Central memory CD8-positive, alpha-beta T cell (primary cell): ENCODE measurements at regions not wholly inside any gene's neighbourhood (a gene's known extent, or its start where the extent isn't known, plus 50 kb on each side); places are given as distances from the start of the nearest gene placed in this dataset.
"Not testable (repeated sequence)": the region's sequence is repeated elsewhere in the genome, so short reads cannot be mapped to it uniquely, and the experiment has no call there.

ENCODE experiments used
- ATAC-seq: fragments of 150-1000 bp; cut with Tn5 transposase; replicated peaks from 2 replicates; pipeline ENCODE4 v1.10.0; 2022; ENCODE audit warnings: mild to moderate bottlenecking, moderate FRiP score, moderate number of reproducible peaks; ENCODE audit not compliant: poor library complexity, severe bottlenecking; ENCODE audit errors: extremely low read depth
- DNase-seq, 2 donors: peaks; one replicate each; pipeline ENCODE4 v3.0.0; 2021; ENCODE audit warnings: low spot score in 2 of 2
- H3K27ac Mint-ChIP-seq: one replicate; pipeline ENCODE4 v1.8.0; 2022; ENCODE audit warnings: low read depth, mild to moderate bottlenecking, moderate library complexity, mixed read lengths
- H3K27me3 Mint-ChIP-seq: one replicate; pipeline ENCODE4 v1.8.0; 2022; ENCODE audit warnings: mixed read lengths
- H3K36me3 Mint-ChIP-seq: one replicate; pipeline ENCODE4 v1.8.0; 2022; ENCODE audit warnings: mild to moderate bottlenecking, moderate library complexity, mixed read lengths; ENCODE audit not compliant: insufficient read depth
- H3K4me1 Mint-ChIP-seq: one replicate; pipeline ENCODE4 v1.8.0; 2022; ENCODE audit warnings: mixed read lengths
- H3K4me3 Mint-ChIP-seq: one replicate; pipeline ENCODE4 v1.8.0; 2022; ENCODE audit warnings: mild to moderate bottlenecking, moderate library complexity, mixed read lengths
- H3K9me3 Mint-ChIP-seq: one replicate; pipeline ENCODE4 v1.8.0; 2022; ENCODE audit warnings: mixed read lengths

GRCh38 chr5:100066020-100066419 is 469.2 kb upstream of the FAM174A start:
- not testable (repeated sequence) for H3K27me3 Mint-ChIP-seq, ATAC-seq, H3K9me3 Mint-ChIP-seq, H3K4me3 Mint-ChIP-seq, H3K36me3 Mint-ChIP-seq, DNase-seq, H3K27ac Mint-ChIP-seq, H3K4me1 Mint-ChIP-seq

DNA sequence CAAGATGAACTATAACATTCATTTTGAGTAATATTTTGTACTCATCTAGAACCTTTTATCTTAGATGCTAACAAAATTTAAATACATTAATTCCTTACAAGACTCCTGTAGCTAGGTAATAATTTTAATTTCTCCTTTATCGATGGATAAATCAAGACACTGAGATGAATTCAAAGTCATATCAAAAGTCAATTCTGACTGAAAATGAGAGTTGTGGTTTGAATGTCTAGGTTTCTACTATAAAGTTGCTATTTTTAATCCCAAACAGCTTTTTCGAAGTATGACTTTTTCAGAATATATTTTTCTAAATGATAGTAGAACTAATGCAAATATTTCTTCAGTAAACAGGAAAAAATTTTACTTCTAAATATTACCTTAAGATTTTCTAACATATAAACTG is 491.7 kb upstream of the FAM174A start:
- H3K27ac Mint-ChIP-seq: no peak overlapping the region
- no peaks in the 10 kb centered on the region for H3K4me1 Mint-ChIP-seq
- ATAC-seq (no peak), DNase-seq (no peak)
- H3K4me3 Mint-ChIP-seq: no peak overlapping the region
- no peaks in the 10 kb centered on the region for H3K27me3 Mint-ChIP-seq
- no peaks in the 10 kb centered on the region for H3K9me3 Mint-ChIP-seq
- H3K36me3 Mint-ChIP-seq: no peaks in the 10 kb centered on the region

GRCh38 chr5:100026606-100027005 is 508.6 kb upstream of the FAM174A start:
- no peaks in the 10 kb centered on the region for H3K27me3 Mint-ChIP-seq
- no peak overlapping the region for H3K27ac Mint-ChIP-seq
- DNase-seq (no peak), ATAC-seq (no peak)
- no peaks in the 10 kb centered on the region for H3K36me3 Mint-ChIP-seq
- H3K4me3 Mint-ChIP-seq: no peak overlapping the region
- H3K9me3 Mint-ChIP-seq: peaks cover 17% of the 10 kb centered on the region
- H3K4me1 Mint-ChIP-seq: no peaks in the 10 kb centered on the region

DNA sequence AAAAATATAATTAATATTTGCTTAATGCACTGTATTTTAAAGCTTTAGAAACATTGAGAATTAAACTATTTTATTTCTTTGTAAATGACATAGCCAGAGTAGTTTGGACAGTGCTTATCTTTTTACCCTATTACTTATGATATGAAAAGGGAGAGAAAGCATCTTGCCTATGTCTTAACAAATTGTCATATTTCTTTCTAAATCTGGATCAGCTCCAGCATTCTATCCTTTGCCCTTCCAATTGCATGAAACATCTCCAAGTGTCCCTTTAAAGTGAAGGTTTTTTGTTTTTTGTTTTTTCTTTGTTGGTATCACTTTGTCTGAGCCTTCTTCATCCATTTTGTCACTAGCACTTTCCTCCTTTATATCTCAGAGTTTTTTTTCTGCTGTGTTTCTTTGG is 511.6 kb upstream of the FAM174A start:
- H3K4me3 Mint-ChIP-seq: no peak overlapping the region
- H3K4me1 Mint-ChIP-seq: no peaks in the 10 kb centered on the region
- DNase-seq: no peak
- H3K9me3 Mint-ChIP-seq: peaks cover 9% of the 10 kb centered on the region
- H3K27me3 Mint-ChIP-seq: no peaks in the 10 kb centered on the region
- no peak for ATAC-seq
- no peaks in the 10 kb centered on the region for H3K36me3 Mint-ChIP-seq
- H3K27ac Mint-ChIP-seq: no peak overlapping the region

- ATAC-seq: no peak
- H3K27me3 Mint-ChIP-seq: no peaks in the 10 kb centered on the region
- no peak for DNase-seq
- H3K27ac Mint-ChIP-seq: no peak overlapping the region
- no peaks in the 10 kb centered on the region for H3K9me3 Mint-ChIP-seq
- H3K36me3 Mint-ChIP-seq: no peaks in the 10 kb centered on the region
- H3K4me3 Mint-ChIP-seq: no peak overlapping the region
- H3K4me1 Mint-ChIP-seq: no peaks in the 10 kb centered on the region
Measured at GRCh38 chr5:100017520-100018262, 517.5 kb upstream of the FAM174A start.

GRCh38 chr5:100013305-100013704 is 521.9 kb upstream of the FAM174A start:
- not testable (repeated sequence) for H3K4me1 Mint-ChIP-seq, DNase-seq, H3K36me3 Mint-ChIP-seq

DNA sequence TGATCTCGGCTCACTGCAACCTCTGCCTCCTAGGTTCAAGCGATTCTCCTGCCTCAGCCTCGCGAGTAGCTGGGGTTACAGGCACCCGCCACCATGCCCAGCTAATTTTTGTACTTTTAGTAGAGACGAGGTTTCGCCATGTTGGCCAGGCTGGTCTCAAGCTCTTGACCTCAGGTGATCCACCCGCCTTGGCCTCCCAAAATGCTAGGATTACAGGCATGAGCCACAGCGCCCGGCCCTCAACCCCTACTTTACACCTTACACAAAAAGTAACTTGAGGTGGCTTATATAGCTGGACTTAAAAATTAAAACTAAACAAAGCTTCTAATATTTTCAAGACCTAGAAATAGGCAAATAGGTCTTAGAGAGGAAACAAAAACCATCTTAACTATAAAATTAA is 524.0 kb upstream of the FAM174A start:
- not testable (repeated sequence) for H3K27ac Mint-ChIP-seq, H3K27me3 Mint-ChIP-seq, H3K9me3 Mint-ChIP-seq, ATAC-seq, H3K4me3 Mint-ChIP-seq, H3K4me1 Mint-ChIP-seq, H3K36me3 Mint-ChIP-seq, DNase-seq

More at GRCh38 chr5:100013305-100013704, 521.9 kb upstream of the FAM174A start:
- ATAC-seq, H3K27me3 Mint-ChIP-seq, H3K9me3 Mint-ChIP-seq, H3K27ac Mint-ChIP-seq, H3K4me3 Mint-ChIP-seq: not testable (repeated sequence)

- Mint-ChIP-seq H3K9me3 (no peaks in the 10 kb centered on the region), H3K27ac (no peak overlapping the region), H3K4me1 (no peaks in the 10 kb centered on the region), H3K27me3 (no peaks in the 10 kb centered on the region), H3K36me3 (no peaks in the 10 kb centered on the region), H3K4me3 (no peak overlapping the region)
- DNase-seq: no peak
- ATAC-seq: no peak
Measured at GRCh38 chr5:100004969-100005368, 530.2 kb upstream of the FAM174A start.

GRCh38 chr5:99998319-99998718 is 536.9 kb upstream of the FAM174A start:
- DNase-seq (no peak), ATAC-seq (no peak)
- no peaks in the 10 kb centered on the region for H3K4me1 Mint-ChIP-seq
- H3K27ac Mint-ChIP-seq: no peak overlapping the region
- H3K36me3 Mint-ChIP-seq: no peaks in the 10 kb centered on the region
- H3K27me3 Mint-ChIP-seq: no peaks in the 10 kb centered on the region
- no peak overlapping the region for H3K4me3 Mint-ChIP-seq
- peaks cover 7% of the 10 kb centered on the region for H3K9me3 Mint-ChIP-seq

DNA sequence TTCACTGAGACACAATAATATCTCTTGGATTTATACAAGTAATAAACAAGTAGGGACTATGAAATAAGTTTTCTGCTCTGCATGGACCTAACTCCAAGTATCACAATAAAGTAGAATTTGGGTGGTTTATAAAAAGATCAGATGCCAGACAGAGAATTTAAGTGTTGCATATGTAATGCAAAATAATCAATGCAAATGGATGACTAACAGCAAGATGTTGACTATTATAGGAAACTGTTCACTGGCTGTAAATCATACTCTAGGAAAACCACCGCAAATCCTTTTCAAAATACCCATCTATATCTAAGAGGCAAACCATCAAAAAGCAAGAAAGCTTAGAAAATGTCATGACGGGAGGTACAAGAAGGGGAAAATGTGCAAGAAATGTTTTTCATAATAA is 539.8 kb upstream of the FAM174A start:
- Mint-ChIP-seq H3K4me1 (no peaks in the 10 kb centered on the region), H3K9me3 (peaks cover 7% of the 10 kb centered on the region), H3K36me3 (no peaks in the 10 kb centered on the region)

DNA sequence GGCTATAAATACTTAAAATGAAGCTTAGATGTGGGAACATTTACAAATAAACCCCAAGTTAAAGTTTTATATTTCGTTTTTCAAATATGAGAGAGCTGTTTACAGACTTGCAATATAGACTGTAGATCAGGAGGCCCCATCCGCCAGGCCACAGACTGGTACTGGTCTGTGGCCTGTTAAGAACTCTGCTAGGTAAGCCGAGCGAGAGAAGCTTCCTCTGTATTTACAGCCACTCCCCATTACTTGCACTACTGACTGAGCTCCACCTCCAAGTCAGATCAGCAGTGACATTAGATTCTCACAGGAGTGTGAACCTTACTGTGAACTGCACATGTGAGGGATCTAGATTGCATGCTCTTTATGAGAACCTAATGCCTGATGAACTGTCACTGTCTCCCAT is 561.4 kb upstream of the FAM174A start:
- no peak overlapping the region for H3K27ac Mint-ChIP-seq
- ATAC-seq (no peak), DNase-seq (no peak)
- no peaks in the 10 kb centered on the region for H3K4me1 Mint-ChIP-seq
- no peaks in the 10 kb centered on the region for H3K36me3 Mint-ChIP-seq
- no peaks in the 10 kb centered on the region for H3K9me3 Mint-ChIP-seq
- H3K27me3 Mint-ChIP-seq: no peaks in the 10 kb centered on the region
- no peak overlapping the region for H3K4me3 Mint-ChIP-seq

More for the DNA sequence above, 539.8 kb upstream of the FAM174A start:
- H3K27me3 Mint-ChIP-seq: no peaks in the 10 kb centered on the region
- ATAC-seq (no peak), DNase-seq (no peak)
- no peak overlapping the region for H3K4me3 Mint-ChIP-seq
- no peak overlapping the region for H3K27ac Mint-ChIP-seq

GRCh38 chr5:99955962-99956361 is 579.2 kb upstream of the FAM174A start:
- H3K4me3 Mint-ChIP-seq: no peak overlapping the region
- no peak for ATAC-seq
- peaks cover 17% of the 10 kb centered on the region for H3K9me3 Mint-ChIP-seq
- DNase-seq: no peak
- H3K36me3 Mint-ChIP-seq: no peaks in the 10 kb centered on the region
- no peaks in the 10 kb centered on the region for H3K4me1 Mint-ChIP-seq
- H3K27ac Mint-ChIP-seq: no peak overlapping the region
- H3K27me3 Mint-ChIP-seq: no peaks in the 10 kb centered on the region

- no peak for DNase-seq
Measured at GRCh38 chr5:99955006-99955405, 580.2 kb upstream of the FAM174A start.

More at GRCh38 chr5:99955006-99955405, 580.2 kb upstream of the FAM174A start:
- Mint-ChIP-seq H3K4me3 (no peak overlapping the region), H3K27me3 (no peaks in the 10 kb centered on the region), H3K27ac (no peak overlapping the region), H3K9me3 (peaks cover 11% of the 10 kb centered on the region), H3K4me1 (no peaks in the 10 kb centered on the region), H3K36me3 (no peaks in the 10 kb centered on the region)
- no peak for ATAC-seq
